Activated CD4-positive, alpha-beta T cell treated with anti-CD3 and anti-CD28 coated beads, Interleukin-2, amount 50 U/mL, for 24 hours (primary cell): ENCODE measurements at regions not wholly inside any gene's neighbourhood (a gene's known extent, or its start where the extent isn't known, plus 50 kb on each side); places are given as distances from the start of the nearest gene placed in this dataset.
"Not testable (repeated sequence)": the region's sequence is repeated elsewhere in the genome, so short reads cannot be mapped to it uniquely, and the experiment has no call there.

Experiments used
- DNase-seq, 2 donors: peaks; one replicate each; pipeline ENCODE4 v3.0.0-alpha.2; 2020; ENCODE audit warnings: low read depth in 1 of 2, low spot score in 1 of 2

- DNase-seq = no peak
These were observed 218.5 kb upstream of the ROBO1 start for GRCh38 chr3:79986338-79986737.

GRCh38 chr3:79985816-79986215, 218.0 kb upstream of the ROBO1 start:
- no peak for DNase-seq

- DNase-seq = no peak
These were observed 215.3 kb upstream of the ROBO1 start for GRCh38 chr3:79983118-79983517.

- DNase-seq = no peak
These were observed 212.2 kb upstream of the ROBO1 start for GRCh38 chr3:79979990-79980389.

- DNase-seq = no peak
These were observed 208.7 kb upstream of the ROBO1 start for GRCh38 chr3:79976466-79976865.

GRCh38 chr3:79973917-79974595, 206.3 kb upstream of the ROBO1 start:
- DNase-seq = no peak

GRCh38 chr3:79973482-79973881, 205.7 kb upstream of the ROBO1 start:
- no peak for DNase-seq

- no peak for DNase-seq
These were observed 200.6 kb upstream of the ROBO1 start for GRCh38 chr3:79968418-79968817.

- no peak for DNase-seq
These were observed 192.8 kb upstream of the ROBO1 start for GRCh38 chr3:79960594-79960993.

GRCh38 chr3:79957066-79957465, 189.3 kb upstream of the ROBO1 start:
- DNase-seq = no peak

- no peak for DNase-seq
These were observed 187.0 kb upstream of the ROBO1 start for GRCh38 chr3:79954756-79955155.

- no peak for DNase-seq
These were observed 185.8 kb upstream of the ROBO1 start for GRCh38 chr3:79953591-79954101.

- not testable (repeated sequence) for DNase-seq
These were observed 183.6 kb upstream of the ROBO1 start for GRCh38 chr3:79951426-79951825.

GRCh38 chr3:79947957-79948356, 180.2 kb upstream of the ROBO1 start:
- no peak for DNase-seq

- no peak for DNase-seq
These were observed 179.7 kb upstream of the ROBO1 start for GRCh38 chr3:79947469-79947868.

- no peak for DNase-seq
These were observed 169.8 kb upstream of the ROBO1 start for GRCh38 chr3:79937567-79937966.

- DNase-seq = no peak
These were observed 162.4 kb upstream of the ROBO1 start for GRCh38 chr3:79930196-79930595.

- DNase-seq = no peak
These were observed 161.1 kb upstream of the ROBO1 start for GRCh38 chr3:79928687-79929408.

- DNase-seq = no peak
These were observed 158.7 kb upstream of the ROBO1 start for GRCh38 chr3:79926522-79926921.

- no peak for DNase-seq
These were observed 154.8 kb upstream of the ROBO1 start for GRCh38 chr3:79922633-79923032.

- no peak for DNase-seq
These were observed 149.8 kb upstream of the ROBO1 start for GRCh38 chr3:79917561-79917960.

- DNase-seq = no peak
These were observed 142.5 kb upstream of the ROBO1 start for GRCh38 chr3:79910337-79910736.

- no peak for DNase-seq
These were observed 138.3 kb upstream of the ROBO1 start for GRCh38 chr3:79906106-79906505.
